GM12878 (cell line): ENCODE measurements at regions not wholly inside any gene's neighbourhood (a gene's known extent, or its start where the extent isn't known, plus 50 kb on each side); places are given as distances from the start of the nearest gene placed in this dataset.

Experiments used
- ATAC-seq: fragments of 200-7000 bp; cut with Tn5 transposase; 3 replicates; pipeline ENCODE4 v1.9.1; 2020; ENCODE audit warnings: mild to moderate bottlenecking, moderate library complexity
- BruUV-seq: library from RNA; stranded (reverse); fragments of 400-500 nt; replicated peaks from 2 replicates; lab custom pipeline; 2021; lab: Mats Ljungman, UMichigan
- CTCF ChIA-PET: fragments of 300-600 bp; sonication (Branson Sonifier 250); formaldehyde crosslinking; extraction: SDS; loops from one replicate; lab custom pipeline; 2021; ENCODE audit warnings: inconsistent platforms; lab: Yijun Ruan, JAX
- POLR2A ChIA-PET: fragments of 350-600 bp; formaldehyde crosslinking; extraction: SDS; loops from one replicate; lab custom pipeline; 2021; ENCODE audit warnings: inconsistent platforms; lab: Charles Lee
- RAD21 ChIA-PET: fragments of 300-600 bp; sonication (Branson Sonifier 250); formaldehyde crosslinking; loops from one replicate; lab custom pipeline; 2023; ENCODE audit warnings: antibody characterized with exemption; ENCODE audit not compliant: unreplicated experiment; lab: Charles Lee
- SMC1A ChIA-PET: fragments of 300-600 bp; sonication (Branson Sonifier 250); formaldehyde crosslinking; loops from one replicate; lab custom pipeline; 2023; ENCODE audit not compliant: unreplicated experiment, uncharacterized antibody; lab: Charles Lee
- DNase-seq: peaks from one replicate; pipeline ENCODE4 v3.0.0-alpha.2; 2011; ENCODE audit warnings: low read depth, low spot score
- FAIRE-seq: peaks from 3 replicates; lab custom pipeline; 2011; peaks lifted over from hg19 to GRCh38; lab: Jason Lieb, UNC
- H2AFZ ChIP-seq: 2 replicates; pipeline ENCODE4 v1.6.0; 2011; ENCODE audit warnings: low read depth, low read length, control low read depth; ENCODE audit not compliant: control insufficient read depth
- H3K27ac ChIP-seq: 2 replicates; pipeline ENCODE4 v1.5.1; 2011; ENCODE audit warnings: control low read depth; ENCODE audit not compliant: control insufficient read depth, insufficient read depth
- H3K27me3 ChIP-seq, 2 experiments: replicated peaks in 1 of 2; 2 replicates each; pipeline versions ENCODE4 v1.6.0 to v1.6.1; 2011; ENCODE audit warnings: low read length in 1 of 2; ENCODE audit not compliant: control insufficient read depth in 2 of 2, insufficient read depth in 2 of 2
- H3K36me3 ChIP-seq, 2 experiments: 2 replicates each; pipeline ENCODE4 v1.5.1; 2011; ENCODE audit warnings: low read length in 1 of 2; ENCODE audit not compliant: control insufficient read depth in 2 of 2, insufficient read depth in 2 of 2
- H3K4me1 ChIP-seq: 2 replicates; pipeline ENCODE4 v1.6.1; 2011; ENCODE audit warnings: mild to moderate bottlenecking, low read length, moderate library complexity, mixed read lengths; ENCODE audit not compliant: control insufficient read depth, insufficient read depth
- H3K4me2 ChIP-seq: 2 replicates; pipeline ENCODE4 v1.6.0; 2011; ENCODE audit warnings: control low read depth; ENCODE audit not compliant: control insufficient read depth, insufficient read depth
- H3K4me3 ChIP-seq: fragments of 200-600 bp; sonication (generic); 2 replicates; pipeline ENCODE4 v1.5.1; 2016
- H3K79me2 ChIP-seq: 2 replicates; pipeline ENCODE4 v1.6.0; 2011; ENCODE audit warnings: low read length; ENCODE audit not compliant: control insufficient read depth, insufficient read depth
- H3K9ac ChIP-seq: 2 replicates; pipeline ENCODE4 v1.8.0; 2011; ENCODE audit warnings: low read length, control low read depth, mixed read lengths; ENCODE audit not compliant: control insufficient read depth, insufficient read depth
- H3K9me3 ChIP-seq: replicated peaks from 3 replicates; pipeline ENCODE4 v1.5.1; 2011; ENCODE audit warnings: mild to moderate bottlenecking, low read length; ENCODE audit not compliant: control insufficient read depth, insufficient read depth
- H4K20me1 ChIP-seq: 2 replicates; pipeline ENCODE4 v1.6.0; 2011; ENCODE audit not compliant: control insufficient read depth, insufficient read depth
- DPF2 ChIP-seq: fragments of 450-650 bp; IDR thresholded peaks from 2 replicates; pipeline ENCODE4 v1.6.1; 2017; ENCODE audit warnings: mild to moderate bottlenecking
- HDGF ChIP-seq: fragments of 450-650 bp; IDR thresholded peaks from 2 replicates; pipeline ENCODE4 v1.6.1; 2016; ENCODE audit warnings: antibody characterized with exemption
- IRF4 ChIP-seq: IDR thresholded peaks from 2 replicates; pipeline ENCODE4 v1.6.1; 2011; ENCODE audit warnings: low read depth, low read length
- MYC ChIP-seq: IDR thresholded peaks from 2 replicates; pipeline ENCODE4 v1.6.1; 2011; ENCODE audit warnings: mild to moderate bottlenecking, low read length, moderate library complexity, inconsistent platforms; ENCODE audit not compliant: insufficient read depth, insufficient replicate concordance, insufficient read length, severe bottlenecking
- NR2C1 ChIP-seq: fragments of 450-650 bp; IDR thresholded peaks from 2 replicates; pipeline ENCODE4 v1.6.1; 2017; ENCODE audit warnings: antibody characterized with exemption, mild to moderate bottlenecking, moderate library complexity
- SMAD1 ChIP-seq: fragments of 450-650 bp; IDR thresholded peaks from 2 replicates; pipeline ENCODE4 v1.6.1; 2018; ENCODE audit warnings: mild to moderate bottlenecking, low read depth; ENCODE audit not compliant: partially characterized antibody
- SMC3 ChIP-seq: IDR thresholded peaks from 2 replicates; pipeline ENCODE4 v1.6.1; 2011; ENCODE audit warnings: low read length, improper control_type of control experiment, borderline replicate concordance
- SRF ChIP-seq, 2 experiments: IDR thresholded peaks; 2 replicates each; pipeline ENCODE4 v1.6.1; 2011; ENCODE audit warnings: low read depth in 2 of 2, low read length in 2 of 2, mild to moderate bottlenecking in 1 of 2, moderate library complexity in 1 of 2
- TCF7 ChIP-seq: IDR thresholded peaks from 2 replicates; pipeline ENCODE4 v1.6.1; 2014; ENCODE audit warnings: antibody characterized with exemption, borderline replicate concordance
- ZNF384 ChIP-seq: IDR thresholded peaks from 2 replicates; pipeline ENCODE4 v1.6.1; 2012; ENCODE audit warnings: low read depth, mild to moderate bottlenecking, low read length, improper control_type of control experiment, borderline replicate concordance
- WGBS: methylation state at CpG from one replicate; pipeline ENCODE4 v1.1.6; 2016; ENCODE audit warnings: low lambda C conversion rate; ENCODE audit not compliant: insufficient replicate concordance, insufficient coverage; ENCODE audit errors: missing lambda C conversion rate; 5-methylcytosine and 5-hydroxymethylcytosine counted together
- in situ Hi-C: fragments of 300-500 bp; cut with MboI; formaldehyde crosslinking; loops from 9 replicates; pipeline ENCODE4 v1.14.3; 2018; ENCODE audit warnings: mixed read lengths
- intact Hi-C: fragments of 100-400 bp; cut with micrococcal nuclease; formaldehyde crosslinking; loops from one replicate; pipeline ENCODE4 v1.14.2; 2022; ENCODE audit not compliant: unreplicated experiment
- TF ChIP-seq, protein P1 (sequence below): fragments of 450-650 bp; formaldehyde crosslinking; IDR thresholded peaks from 2 replicates; pipeline ENCODE4 v1.5.0; 2022; ENCODE audit warnings: mild to moderate bottlenecking, missing genetic modification characterization
- TF ChIP-seq, protein P2 (sequence below): fragments of 150-350 bp; IDR thresholded peaks from 2 replicates; pipeline ENCODE4 v1.6.1; 2016; ENCODE audit warnings: low read depth, low read length

DNA sequence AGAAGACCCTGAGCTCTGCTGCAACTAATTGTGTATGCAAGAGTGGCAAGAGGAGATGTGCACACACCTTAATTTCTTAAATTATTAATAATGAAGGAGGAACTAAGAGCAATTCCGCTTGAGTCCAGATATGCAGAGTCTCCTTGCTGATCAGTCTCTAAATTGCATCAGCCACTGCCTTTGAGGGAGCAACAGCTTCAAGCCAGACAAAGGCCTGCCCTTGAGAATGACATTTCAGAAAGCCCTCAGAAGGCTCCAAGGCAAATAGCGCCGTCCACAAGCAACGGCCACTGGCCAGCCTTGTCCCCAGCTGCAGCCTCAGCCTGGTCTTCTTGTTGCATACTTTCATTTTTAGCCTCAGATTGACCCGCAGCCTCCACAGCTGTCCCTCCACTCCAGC lies 110.6 kb upstream of the RNF32 start:
- Histone ChIP-seq H3K4me2 (no peak overlapping the region), H3K9ac (no peak overlapping the region), H3K9me3 (no peaks in the 10 kb centered on the region), H3K27me3 (no peaks in the 10 kb centered on the region; a peak in 1 of 4 replicates), H3K4me3 (no peak overlapping the region), H3K79me2 (no peaks in the 10 kb centered on the region), H4K20me1 (no peaks in the 10 kb centered on the region), H2AFZ (no peak overlapping the region), H3K4me1 (no peaks in the 10 kb centered on the region), H3K27ac (no peak overlapping the region), H3K36me3 (no peaks in the 10 kb centered on the region)
- in situ Hi-C loops: no loop called here
- SMC1A ChIA-PET: interaction anchor here (0.6 kb wide), 1 partner anchor 837 kb away, joined by 3 read pairs; no protein-coding TSS in a partner anchor
- POLR2A ChIA-PET: no interaction called here
- CTCF ChIA-PET: interaction anchor here (1.0 to 1.1 kb wide), 2 partner anchors 9 to 112 kb away, joined by 3 read pairs; no protein-coding TSS in a partner anchor
- RAD21 ChIA-PET: no interaction called here
- DNase-seq: no peak
- no peak for TF ChIP-seq SMC3
- TF ChIP-seq, protein P1, sequence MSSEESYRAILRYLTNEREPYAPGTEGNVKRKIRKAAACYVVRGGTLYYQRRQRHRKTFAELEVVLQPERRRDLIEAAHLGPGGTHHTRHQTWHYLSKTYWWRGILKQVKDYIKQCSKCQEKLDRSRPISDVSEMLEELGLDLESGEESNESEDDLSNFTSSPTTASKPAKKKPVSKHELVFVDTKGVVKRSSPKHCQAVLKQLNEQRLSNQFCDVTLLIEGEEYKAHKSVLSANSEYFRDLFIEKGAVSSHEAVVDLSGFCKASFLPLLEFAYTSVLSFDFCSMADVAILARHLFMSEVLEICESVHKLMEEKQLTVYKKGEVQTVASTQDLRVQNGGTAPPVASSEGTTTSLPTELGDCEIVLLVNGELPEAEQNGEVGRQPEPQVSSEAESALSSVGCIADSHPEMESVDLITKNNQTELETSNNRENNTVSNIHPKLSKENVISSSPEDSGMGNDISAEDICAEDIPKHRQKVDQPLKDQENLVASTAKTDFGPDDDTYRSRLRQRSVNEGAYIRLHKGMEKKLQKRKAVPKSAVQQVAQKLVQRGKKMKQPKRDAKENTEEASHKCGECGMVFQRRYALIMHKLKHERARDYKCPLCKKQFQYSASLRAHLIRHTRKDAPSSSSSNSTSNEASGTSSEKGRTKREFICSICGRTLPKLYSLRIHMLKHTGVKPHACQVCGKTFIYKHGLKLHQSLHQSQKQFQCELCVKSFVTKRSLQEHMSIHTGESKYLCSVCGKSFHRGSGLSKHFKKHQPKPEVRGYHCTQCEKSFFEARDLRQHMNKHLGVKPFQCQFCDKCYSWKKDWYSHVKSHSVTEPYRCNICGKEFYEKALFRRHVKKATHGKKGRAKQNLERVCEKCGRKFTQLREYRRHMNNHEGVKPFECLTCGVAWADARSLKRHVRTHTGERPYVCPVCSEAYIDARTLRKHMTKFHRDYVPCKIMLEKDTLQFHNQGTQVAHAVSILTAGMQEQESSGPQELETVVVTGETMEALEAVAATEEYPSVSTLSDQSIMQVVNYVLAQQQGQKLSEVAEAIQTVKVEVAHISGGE (CRISPR knock-in tag): no peak
- no peak for TF ChIP-seq SRF (IDR thresholded peaks at IDR 0.05; ENCODE audit: low read depth in 2 of 2, low read length in 2 of 2)
- TF ChIP-seq HDGF: no peak
- no peak for TF ChIP-seq TCF7
- TF ChIP-seq SMAD1: no peak
- TF ChIP-seq ZNF384: no peak
- TF ChIP-seq MYC: no peak
- TF ChIP-seq, protein P2, sequence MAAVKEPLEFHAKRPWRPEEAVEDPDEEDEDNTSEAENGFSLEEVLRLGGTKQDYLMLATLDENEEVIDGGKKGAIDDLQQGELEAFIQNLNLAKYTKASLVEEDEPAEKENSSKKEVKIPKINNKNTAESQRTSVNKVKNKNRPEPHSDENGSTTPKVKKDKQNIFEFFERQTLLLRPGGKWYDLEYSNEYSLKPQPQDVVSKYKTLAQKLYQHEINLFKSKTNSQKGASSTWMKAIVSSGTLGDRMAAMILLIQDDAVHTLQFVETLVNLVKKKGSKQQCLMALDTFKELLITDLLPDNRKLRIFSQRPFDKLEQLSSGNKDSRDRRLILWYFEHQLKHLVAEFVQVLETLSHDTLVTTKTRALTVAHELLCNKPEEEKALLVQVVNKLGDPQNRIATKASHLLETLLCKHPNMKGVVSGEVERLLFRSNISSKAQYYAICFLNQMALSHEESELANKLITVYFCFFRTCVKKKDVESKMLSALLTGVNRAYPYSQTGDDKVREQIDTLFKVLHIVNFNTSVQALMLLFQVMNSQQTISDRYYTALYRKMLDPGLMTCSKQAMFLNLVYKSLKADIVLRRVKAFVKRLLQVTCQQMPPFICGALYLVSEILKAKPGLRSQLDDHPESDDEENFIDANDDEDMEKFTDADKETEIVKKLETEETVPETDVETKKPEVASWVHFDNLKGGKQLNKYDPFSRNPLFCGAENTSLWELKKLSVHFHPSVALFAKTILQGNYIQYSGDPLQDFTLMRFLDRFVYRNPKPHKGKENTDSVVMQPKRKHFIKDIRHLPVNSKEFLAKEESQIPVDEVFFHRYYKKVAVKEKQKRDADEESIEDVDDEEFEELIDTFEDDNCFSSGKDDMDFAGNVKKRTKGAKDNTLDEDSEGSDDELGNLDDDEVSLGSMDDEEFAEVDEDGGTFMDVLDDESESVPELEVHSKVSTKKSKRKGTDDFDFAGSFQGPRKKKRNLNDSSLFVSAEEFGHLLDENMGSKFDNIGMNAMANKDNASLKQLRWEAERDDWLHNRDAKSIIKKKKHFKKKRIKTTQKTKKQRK: no peak
- TF ChIP-seq DPF2: no peak
- TF ChIP-seq IRF4: no peak
- no peak for TF ChIP-seq NR2C1
- 60% methylated on average over 5 of the region's 5 CpGs for WGBS
- no peak for FAIRE-seq
- no TSS peak for BruUV-seq
- no peak for ATAC-seq
- intact Hi-C loops: no loop called here
